ENCODE measurements at regions not wholly inside any gene's neighbourhood (a gene's known extent, or its start where the extent isn't known, plus 50 kb on each side); places are given as distances from the start of the nearest gene placed in this dataset.

DNA sequence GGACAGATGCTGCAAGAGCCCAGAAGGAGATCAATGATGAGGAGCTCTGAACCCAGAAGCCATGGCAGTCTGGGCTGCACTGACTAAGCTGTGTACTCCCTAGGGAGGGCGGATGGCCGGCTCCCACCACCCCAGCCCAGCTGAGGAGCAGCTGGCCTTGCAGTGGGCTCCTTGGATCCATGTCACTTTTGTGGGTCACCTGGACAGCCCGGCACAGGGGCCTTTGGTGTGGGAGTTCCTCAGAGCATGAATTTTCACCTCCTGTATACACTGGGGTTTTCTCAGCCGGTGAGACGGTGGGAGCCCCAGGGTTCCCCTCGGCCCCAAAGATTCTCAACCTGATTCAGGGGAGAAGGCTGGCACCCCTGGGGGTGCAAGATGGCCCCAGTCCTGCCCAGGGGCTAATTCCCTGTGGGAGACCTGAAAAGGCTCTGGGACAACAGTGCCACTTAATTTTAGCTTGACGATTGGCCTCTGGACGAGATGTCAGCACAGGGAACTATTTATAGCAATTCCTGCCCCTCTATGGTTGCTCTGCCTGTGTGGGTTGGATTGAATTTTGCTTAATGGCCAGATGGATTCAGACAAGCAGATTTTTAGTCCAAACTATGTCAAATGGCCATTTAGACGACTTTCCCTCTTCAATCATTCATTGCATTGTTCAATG lies 121.6 kb upstream of the PMEPA1 start:
- H3K27me3 ChIP-seq (ENCODE audit: insufficient read depth, poor library complexity, severe bottlenecking) = no peaks in the 10 kb centered on the region
- DNase-seq (ENCODE audit: low spot score) (peak; percentile 73), ATAC-seq (ENCODE audit: low read depth) (no peak)
- H3K36me3 ChIP-seq (ENCODE audit: low read depth) = no peaks in the 10 kb centered on the region
- H3K4me1 ChIP-seq (ENCODE audit: insufficient read depth, poor library complexity, severe bottlenecking) = no peaks in the 10 kb centered on the region
- no peaks in the 10 kb centered on the region for H3K9me3 ChIP-seq (ENCODE audit: severe bottlenecking)
- TF ChIP-seq, protein P1, sequence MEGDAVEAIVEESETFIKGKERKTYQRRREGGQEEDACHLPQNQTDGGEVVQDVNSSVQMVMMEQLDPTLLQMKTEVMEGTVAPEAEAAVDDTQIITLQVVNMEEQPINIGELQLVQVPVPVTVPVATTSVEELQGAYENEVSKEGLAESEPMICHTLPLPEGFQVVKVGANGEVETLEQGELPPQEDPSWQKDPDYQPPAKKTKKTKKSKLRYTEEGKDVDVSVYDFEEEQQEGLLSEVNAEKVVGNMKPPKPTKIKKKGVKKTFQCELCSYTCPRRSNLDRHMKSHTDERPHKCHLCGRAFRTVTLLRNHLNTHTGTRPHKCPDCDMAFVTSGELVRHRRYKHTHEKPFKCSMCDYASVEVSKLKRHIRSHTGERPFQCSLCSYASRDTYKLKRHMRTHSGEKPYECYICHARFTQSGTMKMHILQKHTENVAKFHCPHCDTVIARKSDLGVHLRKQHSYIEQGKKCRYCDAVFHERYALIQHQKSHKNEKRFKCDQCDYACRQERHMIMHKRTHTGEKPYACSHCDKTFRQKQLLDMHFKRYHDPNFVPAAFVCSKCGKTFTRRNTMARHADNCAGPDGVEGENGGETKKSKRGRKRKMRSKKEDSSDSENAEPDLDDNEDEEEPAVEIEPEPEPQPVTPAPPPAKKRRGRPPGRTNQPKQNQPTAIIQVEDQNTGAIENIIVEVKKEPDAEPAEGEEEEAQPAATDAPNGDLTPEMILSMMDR (IDR thresholded peaks at IDR 0.05; ENCODE audit: poor library complexity, severe bottlenecking) = no peak
- no peak overlapping the region for H3K27ac ChIP-seq (ENCODE audit: poor library complexity, severe bottlenecking)
- H3K4me3 ChIP-seq (ENCODE audit: severe bottlenecking) = no peak overlapping the region

DNA sequence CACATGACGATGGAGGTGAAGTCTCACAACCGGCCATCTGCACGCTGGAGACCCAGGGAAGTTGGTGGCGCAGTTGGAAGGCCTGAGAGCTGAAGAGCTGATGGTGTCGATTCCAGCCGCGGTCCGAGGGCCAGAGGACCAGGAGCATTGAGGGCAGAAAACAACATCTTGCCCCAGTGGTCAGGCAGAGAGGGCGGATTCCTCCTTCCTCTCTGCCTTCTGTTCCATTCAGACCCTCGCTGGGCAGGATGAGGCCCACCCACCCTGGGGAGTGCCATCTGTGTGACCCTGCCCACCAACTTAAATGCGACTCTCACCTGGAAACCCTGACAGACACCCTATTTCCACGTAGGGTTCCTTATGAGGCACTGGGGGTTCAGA lies 120.7 kb upstream of the PMEPA1 start:
- H3K4me1 ChIP-seq (ENCODE audit: insufficient read depth, poor library complexity, severe bottlenecking) = no peaks in the 10 kb centered on the region
- no peak overlapping the region for H3K27ac ChIP-seq (ENCODE audit: poor library complexity, severe bottlenecking)
- TF ChIP-seq, protein P1 (IDR thresholded peaks at IDR 0.05; ENCODE audit: poor library complexity, severe bottlenecking) = no peak
- DNase-seq (ENCODE audit: low spot score) (peak; percentile 76), ATAC-seq (ENCODE audit: low read depth) (no peak)
- no peak overlapping the region for H3K4me3 ChIP-seq (ENCODE audit: severe bottlenecking)
- no peaks in the 10 kb centered on the region for H3K36me3 ChIP-seq (ENCODE audit: low read depth)
- no peaks in the 10 kb centered on the region for H3K9me3 ChIP-seq (ENCODE audit: severe bottlenecking)
- H3K27me3 ChIP-seq (ENCODE audit: insufficient read depth, poor library complexity, severe bottlenecking) = no peaks in the 10 kb centered on the region

DNA sequence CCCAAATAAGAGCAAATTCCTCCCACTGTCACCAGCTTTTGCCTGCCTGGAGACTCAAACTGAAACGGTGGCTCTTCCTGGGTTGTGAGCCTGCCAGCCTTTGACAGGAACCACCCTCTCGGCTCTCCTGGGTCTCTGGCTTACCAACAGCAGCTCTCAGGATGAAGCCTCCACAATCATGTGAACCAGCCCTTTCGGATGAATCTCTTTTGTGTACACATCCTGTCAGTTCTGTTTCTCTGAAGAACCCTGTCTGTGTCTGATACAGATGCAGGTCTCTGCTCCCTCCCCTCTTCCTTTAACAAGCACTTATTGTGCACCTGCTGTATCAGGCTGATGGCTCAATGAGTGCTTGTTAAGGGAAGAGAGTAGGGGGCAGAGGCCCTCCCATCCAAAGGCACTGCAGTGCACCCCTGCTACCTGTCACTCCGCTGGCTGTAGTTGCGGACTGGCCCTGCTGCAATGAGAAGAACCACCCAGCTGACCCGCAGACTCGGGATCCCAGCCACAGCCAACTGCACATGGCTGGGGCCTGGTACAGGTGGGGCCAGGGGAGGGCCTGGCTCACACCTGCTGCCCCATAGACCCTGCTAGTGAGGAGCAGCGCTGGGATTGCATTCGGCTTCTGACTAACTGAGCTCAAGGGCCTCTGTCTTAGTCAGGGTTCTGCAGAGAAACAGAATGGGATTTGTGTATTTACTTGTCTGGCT lies 120.1 kb upstream of the PMEPA1 start:
- Histone ChIP-seq H3K4me3 (ENCODE audit: severe bottlenecking) (no peak overlapping the region), H3K9me3 (ENCODE audit: severe bottlenecking) (no peaks in the 10 kb centered on the region), H3K27me3 (ENCODE audit: insufficient read depth, poor library complexity, severe bottlenecking) (no peaks in the 10 kb centered on the region), H3K4me1 (ENCODE audit: insufficient read depth, poor library complexity, severe bottlenecking) (no peaks in the 10 kb centered on the region), H3K27ac (ENCODE audit: poor library complexity, severe bottlenecking) (no peak overlapping the region), H3K36me3 (ENCODE audit: low read depth) (no peaks in the 10 kb centered on the region)
- DNase-seq (ENCODE audit: low spot score) (peak; percentile 75), ATAC-seq (ENCODE audit: low read depth) (no peak)
- TF ChIP-seq, protein P1 (IDR thresholded peaks at IDR 0.05; ENCODE audit: poor library complexity, severe bottlenecking) = no peak

DNA sequence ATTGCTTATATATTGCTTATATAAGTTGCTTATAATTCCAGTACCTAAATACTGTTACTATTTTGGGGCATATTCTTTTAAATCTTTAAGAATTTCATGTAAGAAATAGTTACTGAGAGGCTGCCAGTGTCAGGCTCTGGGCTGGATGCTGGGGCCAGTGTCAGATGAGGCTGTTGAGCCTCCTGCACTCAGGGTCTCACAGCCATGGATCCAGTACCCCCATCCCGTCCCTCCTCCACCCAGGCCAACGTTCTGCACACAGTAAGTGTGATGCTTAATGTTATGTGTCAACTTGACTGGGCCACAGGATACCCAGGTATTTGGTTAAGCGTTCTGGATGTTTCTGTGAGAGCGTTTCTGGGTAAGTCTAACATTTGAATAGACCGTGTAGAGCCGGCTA lies 119.5 kb upstream of the PMEPA1 start:
- H3K27me3 ChIP-seq (ENCODE audit: insufficient read depth, poor library complexity, severe bottlenecking) = no peaks in the 10 kb centered on the region
- H3K36me3 ChIP-seq (ENCODE audit: low read depth) = no peaks in the 10 kb centered on the region
- H3K9me3 ChIP-seq (ENCODE audit: severe bottlenecking) = no peaks in the 10 kb centered on the region
- H3K4me3 ChIP-seq (ENCODE audit: severe bottlenecking) = no peak overlapping the region
- TF ChIP-seq, protein P1 (IDR thresholded peaks at IDR 0.05; ENCODE audit: poor library complexity, severe bottlenecking) = no peak
- ATAC-seq (ENCODE audit: low read depth) (no peak), DNase-seq (ENCODE audit: low spot score) (peak; percentile 64)
- no peaks in the 10 kb centered on the region for H3K4me1 ChIP-seq (ENCODE audit: insufficient read depth, poor library complexity, severe bottlenecking)
- no peak overlapping the region for H3K27ac ChIP-seq (ENCODE audit: poor library complexity, severe bottlenecking)

DNA sequence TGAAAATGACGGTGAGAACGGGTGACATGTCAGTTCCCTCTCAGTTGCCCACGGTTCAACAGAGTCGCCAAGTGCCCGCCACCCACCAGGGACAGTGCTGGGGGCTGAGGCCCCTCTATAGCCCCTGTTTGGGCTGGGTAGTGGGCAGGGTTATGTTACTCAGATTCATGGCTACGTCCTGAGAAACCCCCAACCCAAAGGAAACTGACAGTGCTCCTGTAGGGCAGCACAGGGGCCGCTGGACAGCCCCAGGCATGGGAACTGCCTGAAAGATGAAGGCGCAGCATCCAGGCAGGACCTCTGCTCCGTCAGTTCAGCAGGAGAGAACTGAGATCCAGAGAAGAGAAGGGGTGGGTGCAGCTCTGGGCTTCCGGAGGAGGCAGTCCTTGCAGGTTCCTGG lies 118.9 kb upstream of the PMEPA1 start:
- TF ChIP-seq, protein P1 (IDR thresholded peaks at IDR 0.05; ENCODE audit: poor library complexity, severe bottlenecking) = no peak
- H3K4me1 ChIP-seq (ENCODE audit: insufficient read depth, poor library complexity, severe bottlenecking) = no peaks in the 10 kb centered on the region
- H3K4me3 ChIP-seq (ENCODE audit: severe bottlenecking) = no peak overlapping the region
- DNase-seq (ENCODE audit: low spot score) = peak; percentile 72
- no peak for ATAC-seq (ENCODE audit: low read depth)
- no peaks in the 10 kb centered on the region for H3K9me3 ChIP-seq (ENCODE audit: severe bottlenecking)
- no peaks in the 10 kb centered on the region for H3K36me3 ChIP-seq (ENCODE audit: low read depth)
- no peak overlapping the region for H3K27ac ChIP-seq (ENCODE audit: poor library complexity, severe bottlenecking)
- H3K27me3 ChIP-seq (ENCODE audit: insufficient read depth, poor library complexity, severe bottlenecking) = no peaks in the 10 kb centered on the region

Data from RWPE2 (cell line).